Calu3 (cell line): ENCODE measurements at regions not wholly inside any gene's neighbourhood (a gene's known extent, or its start where the extent isn't known, plus 50 kb on each side); places are given as distances from the start of the nearest gene placed in this dataset.

Source experiments
- BruUV-seq: library from RNA; stranded (reverse); fragments of 400-500 nt; replicated peaks from 2 replicates; lab custom pipeline; 2021; lab: Mats Ljungman, UMichigan
- CTCF ChIA-PET: fragments of 300-600 bp; sonication (Branson Sonifier 250); formaldehyde crosslinking; loops from one replicate; lab custom pipeline; 2022; ENCODE audit warnings: antibody characterized with exemption; lab: Charles Lee
- DNase-seq: peaks from one replicate; pipeline ENCODE4 v3.0.0; 2022
- H3K27ac Mint-ChIP-seq: one replicate; pipeline ENCODE4 v1.8.0; 2022; ENCODE audit warnings: mixed read lengths; ENCODE audit not compliant: unreplicated experiment
- H3K27me3 Mint-ChIP-seq: one replicate; pipeline ENCODE4 v1.8.0; 2022; ENCODE audit warnings: mixed read lengths; ENCODE audit not compliant: unreplicated experiment
- H3K36me3 Mint-ChIP-seq: one replicate; pipeline ENCODE4 v1.8.0; 2022; ENCODE audit warnings: mild to moderate bottlenecking, moderate library complexity, mixed read lengths; ENCODE audit not compliant: insufficient read depth, unreplicated experiment
- H3K4me1 Mint-ChIP-seq: one replicate; pipeline ENCODE4 v1.8.0; 2022; ENCODE audit warnings: mild to moderate bottlenecking, low read depth, mixed read lengths; ENCODE audit not compliant: unreplicated experiment
- H3K4me3 Mint-ChIP-seq: one replicate; pipeline ENCODE4 v1.8.0; 2022; ENCODE audit warnings: mild to moderate bottlenecking, low read depth, moderate library complexity, mixed read lengths; ENCODE audit not compliant: unreplicated experiment
- H3K9me3 Mint-ChIP-seq: one replicate; pipeline ENCODE4 v1.8.0; 2022; ENCODE audit warnings: low read depth, mixed read lengths; ENCODE audit not compliant: unreplicated experiment
- CTCF ChIP-seq: fragments of 200-600 bp; IDR thresholded peaks from one replicate; pipeline ENCODE4 v1.8.0; 2022; ENCODE audit warnings: antibody characterized with exemption; ENCODE audit not compliant: unreplicated experiment
- intact Hi-C: fragments of 100-400 bp; cut with micrococcal nuclease; formaldehyde crosslinking; loops from one replicate; pipeline ENCODE4 v1.10.0; 2022; ENCODE audit not compliant: unreplicated experiment

GRCh38 chr11:71201936-71202597 is 50.3 kb downstream of the SHANK2 start:
- H3K27ac Mint-ChIP-seq, result peak overlapping the region; percentile 35
- H3K4me1 Mint-ChIP-seq, result peaks cover 25% of the 10 kb centered on the region
- CTCF ChIA-PET, result no interaction called here
- DNase-seq, result no peak
- no peaks in the 10 kb centered on the region for H3K9me3 Mint-ChIP-seq
- BruUV-seq, result no TSS peak
- peaks cover 4% of the 10 kb centered on the region for H3K36me3 Mint-ChIP-seq
- no peak for TF ChIP-seq CTCF
- intact Hi-C loops, result no loop called here
- no peaks in the 10 kb centered on the region for H3K27me3 Mint-ChIP-seq
- no peak overlapping the region for H3K4me3 Mint-ChIP-seq

GRCh38 chr11:71201231-71201630 is 51.1 kb downstream of the SHANK2 start:
- DNase-seq, result no peak
- Mint-ChIP-seq H3K36me3 (peaks cover 4% of the 10 kb centered on the region), H3K4me1 (peaks cover 25% of the 10 kb centered on the region), H3K27me3 (no peaks in the 10 kb centered on the region), H3K27ac (no peak overlapping the region), H3K9me3 (no peaks in the 10 kb centered on the region), H3K4me3 (no peak overlapping the region)
- intact Hi-C loops, result no loop called here
- CTCF ChIA-PET, result no interaction called here
- no TSS peak for BruUV-seq
- TF ChIP-seq CTCF, result no peak

- no TSS peak for BruUV-seq
- Mint-ChIP-seq H3K4me3 (no peak overlapping the region), H3K36me3 (peaks cover 3% of the 10 kb centered on the region), H3K27me3 (no peaks in the 10 kb centered on the region), H3K9me3 (no peaks in the 10 kb centered on the region), H3K4me1 (peaks cover 25% of the 10 kb centered on the region), H3K27ac (no peak overlapping the region)
- no peak for TF ChIP-seq CTCF
- no peak for DNase-seq
- intact Hi-C loops, result no loop called here
- CTCF ChIA-PET, result no interaction called here
Observed at GRCh38 chr11:71200761-71201160, 51.6 kb downstream of the SHANK2 start.

GRCh38 chr11:71200172-71200716 is 52.1 kb downstream of the SHANK2 start:
- Mint-ChIP-seq H3K4me1 (peaks cover 25% of the 10 kb centered on the region), H3K9me3 (no peaks in the 10 kb centered on the region), H3K27ac (no peak overlapping the region), H3K36me3 (no peaks in the 10 kb centered on the region), H3K27me3 (no peaks in the 10 kb centered on the region), H3K4me3 (no peak overlapping the region)
- no peak for DNase-seq
- CTCF ChIA-PET, result no interaction called here
- intact Hi-C loops, result no loop called here
- no peak for TF ChIP-seq CTCF
- BruUV-seq, result no TSS peak
